H9 (cell line): ENCODE measurements at regions not wholly inside any gene's neighbourhood (a gene's known extent, or its start where the extent isn't known, plus 50 kb on each side); places are given as distances from the start of the nearest gene placed in this dataset.
A peak's percentile ranks its signal among the peaks of the same experiment; 100 is the strongest.

Experiments used
- DNase-seq: peaks from one replicate; pipeline ENCODE4 v3.0.0-alpha.2; 2017
- H2AFZ ChIP-seq: one replicate; pipeline ENCODE4 v1.6.1; 2013; ENCODE audit warnings: mild to moderate bottlenecking, low read length, control low read depth, moderate library complexity
- H2AK5ac ChIP-seq: 2 replicates; pipeline ENCODE4 v1.6.1; 2013; ENCODE audit warnings: low read length, control low read depth, mixed read lengths; ENCODE audit not compliant: insufficient read length
- H2BK120ac ChIP-seq: one replicate; pipeline ENCODE4 v1.6.1; 2013; ENCODE audit warnings: low read depth, mild to moderate bottlenecking, low read length, control low read depth, inconsistent platforms; ENCODE audit not compliant: poor library complexity, severe bottlenecking
- H2BK12ac ChIP-seq: 2 replicates; pipeline ENCODE4 v1.6.1; 2013; ENCODE audit warnings: low read length, control low read depth, mixed read lengths, low read depth; ENCODE audit not compliant: insufficient read length
- H2BK15ac ChIP-seq: 2 replicates; pipeline ENCODE4 v1.6.1; 2013; ENCODE audit warnings: low read depth, low read length, control low read depth
- H2BK20ac ChIP-seq: one replicate; pipeline ENCODE4 v1.6.1; 2013; ENCODE audit warnings: low read depth, mild to moderate bottlenecking, low read length, control low read depth, inconsistent platforms; ENCODE audit not compliant: poor library complexity, severe bottlenecking
- H2BK5ac ChIP-seq: 2 replicates; pipeline ENCODE4 v1.6.1; 2013; ENCODE audit warnings: low read length, control low read depth, mixed read lengths; ENCODE audit not compliant: insufficient read length
- H3K14ac ChIP-seq: 2 replicates; pipeline ENCODE4 v1.6.1; 2013; ENCODE audit warnings: low read length, control low read depth; ENCODE audit not compliant: insufficient read depth
- H3K18ac ChIP-seq: 2 replicates; pipeline ENCODE4 v1.6.1; 2013; ENCODE audit warnings: low read depth, mild to moderate bottlenecking, mixed read lengths, low read length, control low read depth; ENCODE audit not compliant: insufficient read length
- H3K23ac ChIP-seq: 2 replicates; pipeline ENCODE4 v1.6.1; 2013; ENCODE audit warnings: low read length, control low read depth, mixed read lengths, low read depth; ENCODE audit not compliant: insufficient read length
- H3K23me2 ChIP-seq: 2 replicates; pipeline ENCODE4 v1.6.1; 2013; ENCODE audit warnings: low read depth, mild to moderate bottlenecking, mixed read lengths, low read length, control low read depth; ENCODE audit not compliant: insufficient read length, poor library complexity, severe bottlenecking
- H3K27ac ChIP-seq: 2 replicates; pipeline ENCODE4 v1.5.1; 2013; ENCODE audit warnings: low read length, control low read depth, mixed read lengths, low read depth; ENCODE audit not compliant: insufficient read length
- H3K27me3 ChIP-seq: 2 replicates; pipeline ENCODE4 v1.6.1; 2013; ENCODE audit warnings: low read length, control low read depth, inconsistent platforms; ENCODE audit not compliant: insufficient read depth
- H3K4ac ChIP-seq: 2 replicates; pipeline ENCODE4 v1.6.1; 2013; ENCODE audit warnings: low read depth, mild to moderate bottlenecking, control low read depth, inconsistent platforms, low read length, moderate library complexity
- H3K4me1 ChIP-seq: 2 replicates; pipeline ENCODE4 v1.6.1; 2013; ENCODE audit warnings: low read length, control low read depth, inconsistent platforms; ENCODE audit not compliant: insufficient read depth
- H3K4me2 ChIP-seq: 2 replicates; pipeline ENCODE4 v1.6.1; 2013; ENCODE audit warnings: low read length, control low read depth, mixed read lengths; ENCODE audit not compliant: insufficient read length, insufficient read depth
- H3K56ac ChIP-seq: 2 replicates; pipeline ENCODE4 v1.6.1; 2013; ENCODE audit warnings: low read depth, mild to moderate bottlenecking, mixed read lengths, low read length, control low read depth; ENCODE audit not compliant: insufficient read length
- H3K79me1 ChIP-seq: 2 replicates; pipeline ENCODE4 v1.6.1; 2013; ENCODE audit warnings: low read depth, mild to moderate bottlenecking, moderate library complexity, low read length, control low read depth, inconsistent platforms; ENCODE audit not compliant: insufficient read depth, poor library complexity, severe bottlenecking
- H3K79me2 ChIP-seq: 2 replicates; pipeline ENCODE4 v1.6.1; 2013; ENCODE audit warnings: low read length, control low read depth, inconsistent platforms; ENCODE audit not compliant: insufficient read depth
- H3K9ac ChIP-seq: 2 replicates; pipeline ENCODE4 v1.6.1; 2013; ENCODE audit warnings: low read length, control low read depth, mixed read lengths; ENCODE audit not compliant: insufficient read length; ENCODE audit errors: extremely low read depth
- H3K9me3 ChIP-seq: one replicate; pipeline ENCODE4 v1.6.1; 2013; ENCODE audit warnings: low read depth, low read length, inconsistent platforms; ENCODE audit not compliant: control insufficient read depth
- H3T11ph ChIP-seq: one replicate; pipeline ENCODE4 v1.6.1; 2013; ENCODE audit warnings: mild to moderate bottlenecking, low read length, control low read depth, inconsistent platforms
- H4K20me1 ChIP-seq: one replicate; pipeline ENCODE4 v1.6.1; 2013; ENCODE audit not compliant: control insufficient read depth, insufficient read length, insufficient read depth
- H4K5ac ChIP-seq: 2 replicates; pipeline ENCODE4 v1.6.1; 2013; ENCODE audit warnings: low read depth, mild to moderate bottlenecking, mixed read lengths, low read length, control low read depth; ENCODE audit not compliant: insufficient read length
- H4K8ac ChIP-seq: replicated peaks from 2 replicates; pipeline ENCODE4 v1.6.1; 2013; ENCODE audit warnings: low read length, control low read depth, mixed read lengths, low read depth; ENCODE audit not compliant: insufficient read length
- H4K91ac ChIP-seq: 2 replicates; pipeline ENCODE4 v1.6.1; 2013; ENCODE audit warnings: low read depth, mild to moderate bottlenecking, moderate library complexity, mixed read lengths, low read length, control low read depth; ENCODE audit not compliant: insufficient read length
- H3K27ac Mint-ChIP-seq, 3 experiments: 2 replicates in 2 of 3; 3 replicates in 1 of 3; pipeline ENCODE4 v1.8.0; 2020 to 2021; ENCODE audit warnings: mixed read lengths in 3 of 3, mild to moderate bottlenecking in 1 of 3, moderate library complexity in 1 of 3
- H3K27me3 Mint-ChIP-seq: 2 replicates; pipeline ENCODE4 v1.8.0; 2021; ENCODE audit warnings: low read depth, mild to moderate bottlenecking, moderate library complexity, mixed read lengths
- H3K36me3 Mint-ChIP-seq, 3 experiments: 2 replicates in 2 of 3; 3 replicates in 1 of 3; pipeline ENCODE4 v1.8.0; 2020 to 2021; ENCODE audit warnings: low read depth in 3 of 3, mixed read lengths in 3 of 3; ENCODE audit not compliant: insufficient read depth in 1 of 3
- H3K4me1 Mint-ChIP-seq, 2 experiments: 2 replicates each; pipeline ENCODE4 v1.8.0; 2020; ENCODE audit warnings: mixed read lengths in 2 of 2
- H3K4me3 Mint-ChIP-seq, 2 experiments: 2 replicates in 1 of 2; 3 replicates in 1 of 2; pipeline ENCODE4 v1.8.0; 2020 to 2021; ENCODE audit warnings: mild to moderate bottlenecking in 2 of 2, mixed read lengths in 2 of 2, moderate library complexity in 1 of 2
- H3K9me3 Mint-ChIP-seq, 2 experiments: 2 replicates in 1 of 2; 3 replicates in 1 of 2; pipeline ENCODE4 v1.8.0; 2020; ENCODE audit warnings: mild to moderate bottlenecking in 2 of 2, mixed read lengths in 2 of 2, moderate library complexity in 1 of 2
- WGBS: extraction: QIAGEN DNeasy Blood & Tissue Kit; methylation state at CpG from one replicate; pipeline ENCODE4 v1.1.7; 2013; ENCODE audit warnings: missing lambda C conversion rate, low lambda C conversion rate, mixed read lengths; ENCODE audit not compliant: insufficient read length; ENCODE audit errors: extremely low coverage; 5-methylcytosine and 5-hydroxymethylcytosine counted together
- TF ChIP-seq, protein P1 (sequence below): fragments of 200-600 bp; sonication (generic); conservative IDR thresholded peaks from 3 replicates; pipeline ENCODE4 v1.8.0; 2021; ENCODE audit warnings: antibody characterized with exemption, mild to moderate bottlenecking

DNA sequence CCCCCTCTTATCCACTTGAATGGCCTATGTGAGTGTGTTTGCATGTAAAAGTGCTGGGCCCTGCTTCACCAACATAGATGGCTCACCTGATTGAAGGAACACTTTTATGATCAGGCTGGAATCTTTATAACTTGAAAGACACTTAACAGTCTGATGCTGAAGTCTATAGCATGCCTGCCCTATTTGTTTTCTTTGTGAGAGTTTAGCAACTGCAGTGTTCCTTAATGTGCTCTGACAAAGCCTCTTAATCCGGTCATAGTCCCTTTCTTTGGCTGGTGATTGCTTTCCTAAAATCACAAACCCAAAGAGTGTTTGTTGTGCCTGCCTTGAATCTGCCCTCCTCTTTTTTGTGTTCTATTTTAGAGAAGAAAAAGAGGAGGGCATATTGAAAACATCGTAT, 1382.8 kb upstream of the CELF4 start:
- Mint-ChIP-seq H3K36me3 (peaks cover 4 to 34% (median 13%) of the 10 kb centered on the region in 3 experiments), H3K4me1 (peaks cover 14 to 16% of the 10 kb centered on the region in 2 experiments), H3K27me3 (no peaks in the 10 kb centered on the region), H3K4me3 (no peak overlapping the region), H3K9me3 (peaks cover 25 to 36% of the 10 kb centered on the region in 2 experiments), H3K27ac (peak overlapping the region in 2 of 3 experiments; percentile 46 to 78; a peak in 1 of 7 replicates)
- no peak overlapping the region for H2AK5ac ChIP-seq
- no peak overlapping the region for H3K9ac ChIP-seq
- no peak overlapping the region for H3K56ac ChIP-seq
- no peak overlapping the region for H3K18ac ChIP-seq
- WGBS, result no CpG with 5 or more reads among the region's 2 CpGs
- no peak overlapping the region for H2BK5ac ChIP-seq
- DNase-seq, result no peak
- no peak overlapping the region for H4K5ac ChIP-seq
- H2BK120ac ChIP-seq, result no peak overlapping the region
- no peak overlapping the region for H3K23ac ChIP-seq
- no peak overlapping the region for H3T11ph ChIP-seq
- H3K4me1 ChIP-seq, result no peaks in the 10 kb centered on the region
- no peak overlapping the region for H4K8ac ChIP-seq
- H2AFZ ChIP-seq, result no peak overlapping the region
- H2BK15ac ChIP-seq, result no peak overlapping the region
- H2BK20ac ChIP-seq, result no peak overlapping the region
- H3K4ac ChIP-seq, result no peak overlapping the region
- H3K4me2 ChIP-seq, result no peak overlapping the region
- TF ChIP-seq, protein P1, sequence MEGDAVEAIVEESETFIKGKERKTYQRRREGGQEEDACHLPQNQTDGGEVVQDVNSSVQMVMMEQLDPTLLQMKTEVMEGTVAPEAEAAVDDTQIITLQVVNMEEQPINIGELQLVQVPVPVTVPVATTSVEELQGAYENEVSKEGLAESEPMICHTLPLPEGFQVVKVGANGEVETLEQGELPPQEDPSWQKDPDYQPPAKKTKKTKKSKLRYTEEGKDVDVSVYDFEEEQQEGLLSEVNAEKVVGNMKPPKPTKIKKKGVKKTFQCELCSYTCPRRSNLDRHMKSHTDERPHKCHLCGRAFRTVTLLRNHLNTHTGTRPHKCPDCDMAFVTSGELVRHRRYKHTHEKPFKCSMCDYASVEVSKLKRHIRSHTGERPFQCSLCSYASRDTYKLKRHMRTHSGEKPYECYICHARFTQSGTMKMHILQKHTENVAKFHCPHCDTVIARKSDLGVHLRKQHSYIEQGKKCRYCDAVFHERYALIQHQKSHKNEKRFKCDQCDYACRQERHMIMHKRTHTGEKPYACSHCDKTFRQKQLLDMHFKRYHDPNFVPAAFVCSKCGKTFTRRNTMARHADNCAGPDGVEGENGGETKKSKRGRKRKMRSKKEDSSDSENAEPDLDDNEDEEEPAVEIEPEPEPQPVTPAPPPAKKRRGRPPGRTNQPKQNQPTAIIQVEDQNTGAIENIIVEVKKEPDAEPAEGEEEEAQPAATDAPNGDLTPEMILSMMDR, result no peak
- H3K27me3 ChIP-seq, result no peaks in the 10 kb centered on the region
- H4K20me1 ChIP-seq, result no peaks in the 10 kb centered on the region
- no peaks in the 10 kb centered on the region for H3K23me2 ChIP-seq
- H3K79me2 ChIP-seq, result no peaks in the 10 kb centered on the region
- H3K9me3 ChIP-seq, result no peaks in the 10 kb centered on the region
- no peak overlapping the region for H3K27ac ChIP-seq
- no peak overlapping the region for H4K91ac ChIP-seq
- no peak overlapping the region for H3K14ac ChIP-seq
- H3K79me1 ChIP-seq, result no peaks in the 10 kb centered on the region
- H2BK12ac ChIP-seq, result no peak overlapping the region
